BE2C (cell line): ENCODE measurements at regions not wholly inside any gene's neighbourhood (a gene's known extent, or its start where the extent isn't known, plus 50 kb on each side); places are given as distances from the start of the nearest gene placed in this dataset.
A peak's percentile ranks its signal among the peaks of the same experiment; 100 is the strongest.

ENCODE experiments used
- DNase-seq: peaks from one replicate; pipeline ENCODE4 v3.0.0-alpha.2; 2020
- H3K27me3 ChIP-seq: fragments of 250-450 bp; sonication (Bioruptor Pico); 2 replicates; pipeline ENCODE4 v1.5.1; 2020; ENCODE audit warnings: mild to moderate bottlenecking
- H3K36me3 ChIP-seq: fragments of 250-450 bp; sonication (Bioruptor Pico); 2 replicates; pipeline ENCODE4 v1.5.1; 2020; ENCODE audit warnings: mild to moderate bottlenecking
- H3K4me1 ChIP-seq: fragments of 250-450 bp; sonication (Bioruptor Pico); 2 replicates; pipeline ENCODE4 v1.5.1; 2020
- H3K4me3 ChIP-seq: 2 replicates; pipeline ENCODE4 v1.5.1; 2011; ENCODE audit warnings: low read depth, low read length
- H3K9me3 ChIP-seq: fragments of 250-450 bp; sonication (Bioruptor Pico); 2 replicates; pipeline ENCODE4 v1.5.1; 2020
- CTCF ChIP-seq: IDR thresholded peaks from 2 replicates; pipeline ENCODE4 v1.5.1; 2012; ENCODE audit warnings: mild to moderate bottlenecking, low read depth, low read length

- no peak for TF ChIP-seq CTCF
- no peak for DNase-seq
- no peaks in the 10 kb centered on the region for H3K4me1 ChIP-seq
Observed at GRCh38 chr5:115379622-115380344, 83.3 kb upstream of the CCDC112 start.

GRCh38 chr5:115378754-115379153 lies 82.3 kb upstream of the CCDC112 start:
- DNase-seq, result no peak
- TF ChIP-seq CTCF, result no peak

More at GRCh38 chr5:115379622-115380344, 83.3 kb upstream of the CCDC112 start:
- no peak overlapping the region for H3K4me3 ChIP-seq
- H3K27me3 ChIP-seq, result no peaks in the 10 kb centered on the region
- H3K9me3 ChIP-seq, result no peaks in the 10 kb centered on the region
- H3K36me3 ChIP-seq, result no peaks in the 10 kb centered on the region

GRCh38 chr5:115377468-115378217 lies 81.2 kb upstream of the CCDC112 start:
- no peaks in the 10 kb centered on the region for H3K4me1 ChIP-seq
- H3K9me3 ChIP-seq, result no peaks in the 10 kb centered on the region
- DNase-seq, result no peak
- no peak for TF ChIP-seq CTCF
- no peaks in the 10 kb centered on the region for H3K36me3 ChIP-seq
- no peak overlapping the region for H3K4me3 ChIP-seq
- H3K27me3 ChIP-seq, result no peaks in the 10 kb centered on the region

More at GRCh38 chr5:115378754-115379153, 82.3 kb upstream of the CCDC112 start:
- Histone ChIP-seq H3K4me1 (no peaks in the 10 kb centered on the region), H3K4me3 (no peak overlapping the region), H3K36me3 (no peaks in the 10 kb centered on the region), H3K9me3 (no peaks in the 10 kb centered on the region), H3K27me3 (no peaks in the 10 kb centered on the region)

GRCh38 chr5:115375893-115376292 lies 79.4 kb upstream of the CCDC112 start:
- DNase-seq, result no peak
- Histone ChIP-seq H3K36me3 (no peaks in the 10 kb centered on the region), H3K27me3 (no peaks in the 10 kb centered on the region), H3K4me1 (no peaks in the 10 kb centered on the region), H3K9me3 (no peaks in the 10 kb centered on the region), H3K4me3 (no peak overlapping the region)
- no peak for TF ChIP-seq CTCF

- no peaks in the 10 kb centered on the region for H3K27me3 ChIP-seq
- 0 out of 2 replicates have a peak, but pooled peaks have one; percentile 4 for TF ChIP-seq CTCF
- no peaks in the 10 kb centered on the region for H3K36me3 ChIP-seq
- no peaks in the 10 kb centered on the region for H3K9me3 ChIP-seq
- no peak overlapping the region for H3K4me3 ChIP-seq
- DNase-seq, result no peak
- H3K4me1 ChIP-seq, result no peaks in the 10 kb centered on the region
Observed at GRCh38 chr5:115374057-115374775, 77.8 kb upstream of the CCDC112 start.
